Activated naive CD4-positive, alpha-beta T cell treated with Interleukin-2 at 50 U/mL for 16 hours (primary cell): ENCODE measurements at regions not wholly inside any gene's neighbourhood (a gene's known extent, or its start where the extent isn't known, plus 50 kb on each side); places are given as distances from the start of the nearest gene placed in this dataset.
"Not testable (repeated sequence)": the region's sequence is repeated elsewhere in the genome, so short reads cannot be mapped to it uniquely, and the experiment has no call there.

ENCODE experiments used
- DNase-seq: peaks from one replicate; pipeline ENCODE4 v3.0.0-alpha.2; 2020

DNA sequence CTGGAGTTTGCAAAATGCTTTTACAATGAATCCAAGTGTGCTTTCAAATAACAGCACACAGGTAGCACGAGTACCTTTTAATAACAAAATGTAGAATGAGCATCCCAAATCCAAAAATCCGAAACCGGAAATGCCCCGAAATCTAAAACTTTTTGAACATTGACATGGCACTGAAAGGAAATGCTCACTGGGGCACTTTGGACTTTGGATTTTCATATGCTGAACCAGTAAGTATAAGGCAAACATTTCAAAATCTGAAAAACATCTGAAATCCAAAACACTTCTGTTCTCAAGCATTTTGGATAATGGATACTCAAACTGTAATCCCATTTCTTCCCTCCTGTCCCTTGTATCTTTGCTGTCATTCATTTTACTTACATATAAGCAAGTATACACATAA lies 50.1 kb downstream of the GCNT4 start:
- DNase-seq = no peak

- no peak for DNase-seq
These were observed 56.4 kb downstream of the GCNT4 start for GRCh38 chr5:74995926-74996325.

DNA sequence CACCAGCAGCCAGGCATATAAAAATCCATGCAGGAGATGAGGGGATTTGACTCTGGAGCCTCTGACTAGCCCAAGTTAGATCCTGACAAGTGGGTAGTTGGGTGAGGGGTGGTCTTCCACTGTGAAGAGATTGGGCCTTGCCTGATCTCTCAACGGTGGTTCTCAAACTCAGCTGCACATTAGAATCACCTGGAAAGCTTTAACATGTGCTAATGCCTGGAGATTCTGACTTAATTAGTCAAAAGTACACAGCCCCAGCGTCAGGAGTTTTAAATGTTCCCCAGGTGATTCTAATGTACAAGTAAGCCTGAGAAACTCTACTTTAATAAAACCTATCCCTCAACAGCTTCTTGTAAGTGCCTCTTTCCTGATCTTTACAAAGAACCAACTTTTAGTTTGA lies 57.5 kb downstream of the GCNT4 start:
- DNase-seq = no peak

DNA sequence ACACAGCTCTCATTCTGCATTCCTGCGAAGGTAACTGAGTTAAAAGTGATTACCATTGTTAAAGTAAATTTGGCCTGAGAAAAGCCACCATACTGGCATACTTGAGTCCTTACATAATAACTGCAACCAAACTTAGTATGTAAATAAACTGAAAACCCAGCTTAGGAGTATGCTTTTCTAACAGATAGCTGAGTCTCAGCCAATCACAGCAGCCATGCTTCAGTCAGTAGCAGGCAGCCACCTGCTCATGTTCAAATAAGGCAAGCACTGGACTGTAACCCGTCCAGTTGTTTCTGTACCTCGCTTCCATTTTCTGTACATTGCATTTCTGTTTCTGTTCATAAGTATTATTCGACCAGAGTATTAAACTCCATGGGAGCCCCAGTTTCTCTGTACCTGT lies 58.6 kb downstream of the GCNT4 start:
- DNase-seq = no peak

- DNase-seq = no peak
These were observed 59.6 kb downstream of the GCNT4 start for GRCh38 chr5:74992791-74993190.

DNA sequence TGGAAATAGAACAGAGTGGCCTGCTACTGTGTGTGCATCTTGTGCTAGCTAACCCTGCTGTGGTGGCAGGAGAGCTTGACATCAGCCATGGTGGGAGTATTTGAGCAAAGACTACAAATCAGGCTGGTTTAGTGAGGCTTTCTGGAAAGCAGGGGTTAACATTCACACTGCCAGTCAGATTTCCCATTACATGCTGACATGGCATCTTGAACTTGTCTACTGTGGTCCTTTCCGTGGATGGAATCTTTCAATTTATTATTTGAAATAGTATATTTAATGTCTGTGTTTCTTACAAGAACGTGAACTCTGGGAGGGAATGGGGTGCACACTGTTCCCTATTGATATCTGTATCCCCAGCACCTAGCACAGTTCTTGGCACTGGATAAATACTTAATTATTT lies 60.8 kb downstream of the GCNT4 start:
- no peak for DNase-seq

- DNase-seq = no peak
These were observed 62.2 kb downstream of the GCNT4 start for GRCh38 chr5:74990194-74990593.

DNA sequence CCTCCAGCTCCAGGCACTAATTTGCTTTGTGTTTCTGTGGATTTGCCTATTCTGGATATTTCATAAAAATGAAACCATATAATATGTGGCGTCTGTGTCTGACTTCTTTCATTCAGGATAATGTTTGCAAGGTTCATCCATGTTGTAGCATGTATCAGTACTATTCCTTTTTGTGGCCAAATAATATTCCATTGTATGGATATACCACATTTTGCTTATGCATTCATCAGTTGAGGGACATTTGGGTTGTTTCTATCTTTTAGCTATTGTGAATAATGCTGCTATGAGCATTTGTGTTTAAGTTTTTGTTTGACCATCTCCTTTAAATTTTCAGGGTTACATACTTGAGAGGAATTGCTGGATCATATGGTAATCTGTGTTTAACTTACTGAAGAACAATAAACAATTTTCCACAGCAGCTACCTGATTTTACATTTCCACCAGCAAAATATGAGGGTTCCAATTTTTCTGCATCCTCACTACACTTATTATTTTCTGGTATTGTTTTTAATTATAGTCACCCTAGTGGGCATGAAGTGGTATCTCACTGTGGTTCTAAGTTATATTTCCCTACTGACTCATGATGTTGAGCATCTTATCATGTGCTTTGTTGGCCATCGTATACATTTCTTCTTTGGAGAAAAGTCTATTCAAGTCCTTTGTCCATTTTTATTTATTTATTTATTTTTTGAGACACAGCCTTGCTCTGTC lies 63.9 kb downstream of the GCNT4 start:
- no peak for DNase-seq

DNA sequence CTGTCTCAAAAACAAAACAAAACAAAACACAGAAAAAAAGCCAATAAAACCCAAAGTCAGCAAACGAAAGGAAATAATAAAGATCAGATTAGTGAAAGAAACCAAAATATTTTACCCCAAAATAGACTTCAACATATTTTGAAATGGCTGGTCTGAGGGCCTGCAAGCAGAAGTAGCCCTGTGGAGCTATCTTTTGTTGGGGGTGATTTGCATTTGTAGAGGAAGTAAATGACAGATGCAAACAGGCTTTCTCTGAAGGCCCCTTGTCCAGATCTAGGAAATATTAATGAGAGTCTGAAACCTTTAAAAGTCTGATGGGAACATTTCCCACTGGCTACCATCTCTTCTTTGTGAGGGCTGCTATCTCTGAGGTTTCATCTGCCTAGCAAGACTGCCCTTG lies 74.0 kb downstream of the GCNT4 start:
- no peak for DNase-seq

DNA sequence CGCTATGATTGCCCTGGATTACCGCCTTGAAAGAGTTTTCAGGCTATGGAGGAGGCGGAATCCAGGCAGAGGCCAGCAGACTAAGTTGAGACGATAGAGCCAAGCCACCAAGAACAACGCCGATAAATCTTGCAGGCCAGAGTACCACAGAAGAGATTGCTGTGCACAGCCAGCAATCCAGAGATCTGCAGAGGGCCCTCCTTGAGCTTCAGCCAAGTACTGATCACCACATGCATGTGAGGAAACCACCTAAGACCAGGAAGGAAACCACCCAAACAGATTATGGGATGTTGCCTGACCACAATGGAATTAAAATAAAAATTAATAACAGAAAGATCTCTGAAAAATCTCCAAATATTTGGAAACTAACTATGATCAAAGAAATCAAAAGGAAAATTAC lies 74.9 kb downstream of the GCNT4 start:
- no peak for DNase-seq

- DNase-seq = no peak
These were observed 75.7 kb downstream of the GCNT4 start for GRCh38 chr5:74976651-74977050.

GRCh38 chr5:74975582-74975981 lies 76.8 kb downstream of the GCNT4 start:
- no peak for DNase-seq

GRCh38 chr5:74974451-74975091 lies 77.8 kb downstream of the GCNT4 start:
- no peak for DNase-seq

DNA sequence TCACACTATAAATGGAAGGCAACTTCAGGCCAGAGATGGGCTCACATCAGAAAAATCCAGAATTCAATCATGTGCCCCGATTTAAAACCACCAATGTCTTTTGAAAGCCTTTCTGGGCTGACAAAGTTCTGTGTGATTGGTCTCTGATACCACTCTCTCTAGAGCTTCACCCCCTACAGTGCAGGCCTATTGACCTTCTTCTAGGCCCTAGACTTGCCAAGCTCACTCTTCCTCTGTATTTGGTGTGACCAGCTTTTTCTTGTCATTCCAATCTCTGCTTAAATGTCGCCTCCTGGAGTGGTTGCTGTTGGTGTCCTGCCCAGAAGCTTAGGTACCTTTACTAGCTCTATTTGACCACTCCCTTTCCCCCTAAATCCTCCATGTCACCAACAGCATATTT lies 78.7 kb downstream of the GCNT4 start:
- DNase-seq = no peak

GRCh38 chr5:74971947-74972460 lies 80.4 kb downstream of the GCNT4 start:
- DNase-seq = no peak

GRCh38 chr5:74970891-74971290 lies 81.5 kb downstream of the GCNT4 start:
- not testable (repeated sequence) for DNase-seq

DNA sequence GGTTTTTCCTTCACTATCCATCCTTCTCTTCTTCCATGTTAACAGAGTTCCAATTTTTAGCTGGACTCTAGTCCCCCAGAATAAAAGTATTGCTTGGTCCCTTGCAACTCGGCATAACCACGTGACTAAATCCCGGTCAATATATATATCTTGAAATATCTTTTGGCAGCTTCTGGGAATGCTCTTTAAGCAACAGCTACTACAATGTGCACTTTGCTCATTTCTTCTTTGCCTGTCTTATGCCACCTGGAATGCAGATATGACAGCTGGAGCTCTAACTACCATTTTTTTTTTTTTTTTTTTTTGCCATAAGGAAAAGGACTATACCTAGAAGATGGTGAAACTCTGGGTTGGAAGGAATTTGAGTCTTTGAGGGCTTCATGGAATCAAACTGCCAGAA lies 82.6 kb downstream of the GCNT4 start:
- DNase-seq = no peak

DNA sequence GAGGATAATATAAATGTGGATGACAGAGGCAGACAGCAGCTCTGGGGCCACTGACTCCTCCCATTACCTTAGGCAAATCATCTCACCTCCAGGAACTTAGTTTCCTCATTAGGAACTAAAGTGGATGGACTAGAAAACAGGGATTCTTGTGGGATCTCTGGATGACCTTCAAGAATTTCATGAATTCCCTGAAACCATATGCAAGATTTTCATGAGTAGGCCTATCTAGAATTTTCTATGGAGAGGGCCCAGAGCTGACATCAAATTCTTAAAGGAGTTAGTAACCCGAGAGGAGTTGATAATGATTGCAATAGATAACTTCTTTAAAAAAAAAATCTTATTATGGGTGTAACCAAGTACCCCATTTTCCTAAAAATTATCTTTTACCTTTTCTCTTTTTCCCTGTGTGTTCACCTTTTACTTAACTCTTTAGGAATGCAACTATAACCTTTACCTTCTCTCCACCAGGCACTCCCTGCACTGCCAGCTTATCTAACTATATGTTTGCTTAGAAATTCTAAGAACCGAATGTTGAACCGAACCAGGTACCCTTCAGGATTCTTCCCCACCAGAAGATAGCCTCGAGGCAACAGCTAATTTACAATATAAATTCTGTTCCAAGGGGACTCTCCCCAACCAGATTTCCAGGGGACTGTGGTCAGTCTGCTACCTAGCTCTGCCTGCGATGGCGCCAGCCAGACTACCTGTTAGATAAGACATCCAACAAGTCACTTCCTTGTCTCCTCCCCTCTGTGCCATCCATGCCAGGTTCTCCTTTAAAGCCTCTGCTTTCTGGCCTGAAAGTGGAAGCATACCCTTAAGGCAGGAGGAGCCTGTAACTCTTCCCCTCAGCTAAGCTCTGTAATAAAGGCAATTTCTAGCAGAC lies 86.0 kb downstream of the GCNT4 start:
- DNase-seq = no peak

- DNase-seq = no peak
These were observed 89.0 kb downstream of the GCNT4 start for GRCh38 chr5:74963407-74963806.

- no peak for DNase-seq
These were observed 91.7 kb upstream of the FAM169A start for GRCh38 chr5:74957906-74958305.

DNA sequence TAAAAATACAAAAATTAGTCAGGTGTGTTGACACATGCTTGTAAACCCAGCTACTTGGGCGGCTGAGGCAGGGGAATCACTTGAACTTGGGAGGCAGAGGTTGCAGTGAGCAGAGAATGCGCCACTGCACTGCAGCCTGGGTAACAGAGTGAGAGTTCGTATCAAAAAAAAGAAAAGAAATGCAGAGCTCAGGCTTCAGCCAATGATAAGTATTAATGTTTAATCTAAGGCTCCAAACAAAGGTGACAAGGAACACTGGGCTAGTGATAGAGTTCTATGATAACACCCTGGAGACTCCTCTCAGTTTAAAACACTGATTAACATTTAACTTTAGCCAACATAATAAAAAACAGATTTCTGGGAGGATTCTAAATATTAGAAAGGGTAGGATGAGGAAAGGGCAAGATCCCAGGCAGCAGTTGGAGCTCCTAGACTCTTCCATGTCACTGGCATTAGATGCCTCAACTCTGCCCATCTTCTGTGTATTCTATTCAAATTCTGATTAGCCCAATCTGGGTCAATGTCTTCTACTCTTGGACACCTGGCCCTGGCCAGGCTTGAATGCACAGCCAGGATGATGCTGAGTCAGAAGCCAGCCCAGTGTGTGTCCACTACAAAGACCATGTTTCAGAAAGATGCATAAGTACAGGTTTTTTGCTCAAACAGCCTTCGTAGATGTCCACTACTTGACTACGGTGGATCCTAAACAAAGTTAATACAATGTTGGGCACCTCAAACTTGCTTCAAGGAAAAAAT lies 91.0 kb upstream of the FAM169A start:
- DNase-seq = no peak

DNA sequence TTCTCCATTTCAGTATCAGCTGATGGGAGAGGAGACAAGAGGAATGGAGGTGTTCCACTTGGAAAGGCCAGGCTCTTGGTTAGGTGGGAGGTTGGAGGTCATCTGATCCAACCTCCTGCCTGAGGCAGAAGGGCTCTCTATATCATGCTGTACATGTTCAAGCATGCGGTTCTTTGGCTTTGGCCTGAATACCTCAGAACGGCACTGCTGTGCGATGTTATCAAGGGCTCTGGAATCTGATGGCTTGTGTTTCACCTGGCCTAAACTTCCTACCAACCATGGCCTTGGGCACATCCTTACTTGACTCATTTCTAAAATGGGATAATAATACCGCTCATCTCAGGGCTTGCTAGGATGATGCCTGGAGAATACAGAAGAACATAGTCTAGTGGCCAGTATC lies 90.1 kb upstream of the FAM169A start:
- DNase-seq = no peak

DNA sequence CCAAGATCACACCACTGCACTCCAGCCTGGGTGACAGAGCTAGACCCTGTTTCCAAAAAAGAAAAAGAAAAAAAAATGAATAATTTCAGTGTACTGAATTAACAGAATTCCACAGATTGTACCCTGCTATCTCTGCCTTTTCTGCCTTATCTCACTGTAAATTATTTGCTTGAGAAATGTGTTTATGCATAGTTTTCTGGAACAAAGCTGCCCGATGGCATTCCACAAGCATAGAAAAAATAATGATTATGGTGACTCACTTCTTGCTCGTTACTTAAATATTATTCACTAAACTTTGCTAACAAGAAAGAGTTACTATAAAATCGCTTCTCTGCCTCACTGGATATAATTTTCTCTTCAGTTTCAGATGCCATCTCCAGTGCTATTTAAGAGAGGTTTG lies 88.7 kb upstream of the FAM169A start:
- DNase-seq = no peak
